BJ (cell line): ENCODE measurements at regions not wholly inside any gene's neighbourhood (a gene's known extent, or its start where the extent isn't known, plus 50 kb on each side); places are given as distances from the start of the nearest gene placed in this dataset.
"Not testable (repeated sequence)": the region's sequence is repeated elsewhere in the genome, so short reads cannot be mapped to it uniquely, and the experiment has no call there.

Experiments
- CTCF ChIA-PET: fragments of 350-600 bp; formaldehyde crosslinking; extraction: SDS; loops from one replicate; lab custom pipeline; 2021; ENCODE audit warnings: antibody characterized with exemption, inconsistent platforms; lab: Yijun Ruan, JAX
- POLR2A ChIA-PET: fragments of 300-600 bp; sonication (Branson Sonifier 250); formaldehyde crosslinking; extraction: SDS; loops from one replicate; lab custom pipeline; 2021; ENCODE audit warnings: antibody characterized with exemption; lab: Charles Lee
- DNase-seq: peaks from one replicate; pipeline ENCODE4 v3.0.0-alpha.2; 2011; ENCODE audit warnings: low read depth
- H3K27me3 ChIP-seq: 2 replicates; pipeline ENCODE4 v1.6.0; 2011; ENCODE audit warnings: low read length; ENCODE audit not compliant: control insufficient read depth, insufficient read depth
- H3K36me3 ChIP-seq: 2 replicates; pipeline ENCODE4 v1.5.1; 2011; ENCODE audit warnings: low read length; ENCODE audit not compliant: control insufficient read depth, insufficient read depth
- H3K4me3 ChIP-seq: 2 replicates; pipeline ENCODE4 v1.5.1; 2011; ENCODE audit warnings: low read depth, mild to moderate bottlenecking, control low read depth, low read length
- TF ChIP-seq, protein P1 (sequence below): IDR thresholded peaks from 2 replicates; pipeline ENCODE4 v1.5.1; 2011; ENCODE audit warnings: low read depth, mild to moderate bottlenecking, control low read depth, inconsistent platforms, low read length, moderate library complexity; ENCODE audit not compliant: insufficient read depth

DNA sequence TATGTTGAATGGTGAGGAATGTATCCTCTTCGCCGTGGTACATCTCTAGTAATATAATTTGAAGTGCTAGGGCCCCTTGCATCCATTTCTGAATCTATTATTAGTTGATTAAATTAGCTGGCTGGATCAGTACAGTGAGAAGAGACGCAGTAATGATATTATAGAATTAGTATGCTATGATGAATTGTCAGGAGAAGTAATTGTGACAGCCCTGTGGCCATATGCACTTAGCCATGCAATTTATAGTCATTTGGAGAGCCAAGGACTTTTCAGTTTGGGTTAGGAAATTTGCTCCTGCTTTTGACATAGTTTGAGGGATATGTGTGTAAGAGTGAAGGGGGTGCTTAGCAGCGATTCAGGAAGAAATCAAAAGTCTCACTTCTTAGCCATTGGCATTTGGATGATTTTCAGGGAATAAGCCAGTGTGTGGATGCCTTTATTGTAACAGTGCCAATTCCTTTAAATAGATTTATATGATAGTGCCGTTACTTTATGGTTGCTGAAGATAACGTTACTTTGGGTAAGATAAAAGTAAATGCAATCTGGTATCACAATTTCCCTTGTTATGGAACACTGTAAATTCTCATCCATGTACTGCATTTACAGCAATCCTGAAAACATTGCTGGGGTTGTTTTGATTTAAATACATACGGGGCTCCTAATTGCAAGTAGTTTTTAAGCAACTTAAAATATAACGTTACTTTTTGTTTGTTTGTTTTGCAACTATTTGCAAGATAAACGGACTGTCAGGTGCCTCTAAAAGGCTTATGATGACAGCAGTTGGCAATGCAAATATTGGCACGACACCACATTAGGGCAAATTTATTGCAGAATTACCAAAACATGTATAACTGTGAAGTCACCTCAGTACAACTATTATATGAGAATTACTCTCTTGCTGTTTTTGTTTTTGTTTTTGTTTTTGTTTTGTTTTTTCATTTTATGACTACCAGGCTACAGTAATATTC is 875.4 kb upstream of the WWC1 start:
- H3K36me3 ChIP-seq, result no peaks in the 10 kb centered on the region
- CTCF ChIA-PET, result no interaction called here
- POLR2A ChIA-PET, result no interaction called here
- DNase-seq, result no peak
- no peak overlapping the region for H3K4me3 ChIP-seq
- no peaks in the 10 kb centered on the region for H3K27me3 ChIP-seq
- TF ChIP-seq, protein P1, sequence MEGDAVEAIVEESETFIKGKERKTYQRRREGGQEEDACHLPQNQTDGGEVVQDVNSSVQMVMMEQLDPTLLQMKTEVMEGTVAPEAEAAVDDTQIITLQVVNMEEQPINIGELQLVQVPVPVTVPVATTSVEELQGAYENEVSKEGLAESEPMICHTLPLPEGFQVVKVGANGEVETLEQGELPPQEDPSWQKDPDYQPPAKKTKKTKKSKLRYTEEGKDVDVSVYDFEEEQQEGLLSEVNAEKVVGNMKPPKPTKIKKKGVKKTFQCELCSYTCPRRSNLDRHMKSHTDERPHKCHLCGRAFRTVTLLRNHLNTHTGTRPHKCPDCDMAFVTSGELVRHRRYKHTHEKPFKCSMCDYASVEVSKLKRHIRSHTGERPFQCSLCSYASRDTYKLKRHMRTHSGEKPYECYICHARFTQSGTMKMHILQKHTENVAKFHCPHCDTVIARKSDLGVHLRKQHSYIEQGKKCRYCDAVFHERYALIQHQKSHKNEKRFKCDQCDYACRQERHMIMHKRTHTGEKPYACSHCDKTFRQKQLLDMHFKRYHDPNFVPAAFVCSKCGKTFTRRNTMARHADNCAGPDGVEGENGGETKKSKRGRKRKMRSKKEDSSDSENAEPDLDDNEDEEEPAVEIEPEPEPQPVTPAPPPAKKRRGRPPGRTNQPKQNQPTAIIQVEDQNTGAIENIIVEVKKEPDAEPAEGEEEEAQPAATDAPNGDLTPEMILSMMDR, result no peak

DNA sequence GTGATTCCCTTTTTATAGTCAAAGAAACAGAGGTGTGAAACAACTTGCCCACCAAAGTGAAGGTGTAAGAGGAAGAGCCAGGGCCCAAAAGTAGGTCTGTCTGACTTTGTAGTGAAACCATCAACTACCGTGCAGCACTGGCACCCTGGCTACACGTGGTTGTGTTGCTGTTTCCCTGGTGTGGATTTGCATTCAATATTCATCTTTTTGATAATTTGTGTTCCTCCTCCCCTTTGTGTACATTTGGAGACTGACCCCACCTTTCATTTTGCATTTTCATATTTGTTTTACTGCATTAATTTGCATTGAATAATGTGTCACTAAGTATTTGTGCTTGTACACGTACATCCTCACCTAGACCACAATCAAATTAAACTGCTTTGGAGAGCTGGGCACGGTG is 873.8 kb upstream of the WWC1 start:
- CTCF ChIA-PET, result no interaction called here
- no peak for DNase-seq
- no peak overlapping the region for H3K4me3 ChIP-seq
- H3K36me3 ChIP-seq, result no peaks in the 10 kb centered on the region
- H3K27me3 ChIP-seq, result no peaks in the 10 kb centered on the region
- TF ChIP-seq, protein P1, result no peak
- POLR2A ChIA-PET, result no interaction called here

DNA sequence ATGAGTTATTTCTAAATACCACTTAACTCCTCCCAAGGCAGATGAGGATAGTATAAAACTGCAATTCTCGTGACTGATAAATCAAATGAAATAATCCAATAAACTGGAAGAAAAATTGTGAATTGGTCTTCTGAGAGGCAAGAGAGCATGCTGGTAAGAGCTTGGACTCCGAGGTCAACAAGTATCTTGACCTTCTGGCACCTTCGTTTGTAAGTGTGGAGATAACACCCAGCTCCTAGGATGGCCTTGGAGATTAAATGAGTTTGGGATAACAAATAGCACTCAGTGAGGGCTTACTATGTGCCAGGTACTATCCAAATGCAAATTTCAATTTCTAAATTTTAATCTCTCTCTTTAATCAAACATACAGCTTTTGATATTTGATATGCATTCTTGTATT is 866.3 kb upstream of the WWC1 start:
- Histone ChIP-seq H3K27me3 (no peaks in the 10 kb centered on the region), H3K36me3 (no peaks in the 10 kb centered on the region), H3K4me3 (no peak overlapping the region)
- POLR2A ChIA-PET, result no interaction called here
- CTCF ChIA-PET, result no interaction called here
- DNase-seq, result no peak
- TF ChIP-seq, protein P1, result no peak

DNA sequence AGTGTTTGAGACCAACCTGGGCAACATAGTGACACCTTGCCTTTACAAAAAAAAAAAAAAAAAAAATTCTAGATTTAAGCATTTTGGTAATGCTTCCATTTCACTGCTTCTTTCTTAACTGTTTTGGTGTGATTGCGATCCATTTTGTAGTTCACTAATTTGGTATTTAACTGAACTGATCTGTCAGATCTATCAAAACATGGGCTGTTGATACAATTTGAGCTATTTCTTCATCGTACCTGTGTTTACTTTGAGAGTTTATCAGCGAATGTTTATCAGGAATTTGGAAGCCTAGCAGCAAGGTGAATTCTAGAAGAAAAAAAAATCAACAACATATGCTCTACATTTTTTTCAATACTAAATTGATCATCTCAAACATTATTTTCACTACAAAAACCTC is 864.9 kb upstream of the WWC1 start:
- no peaks in the 10 kb centered on the region for H3K27me3 ChIP-seq
- H3K36me3 ChIP-seq, result no peaks in the 10 kb centered on the region
- no peak overlapping the region for H3K4me3 ChIP-seq
- DNase-seq, result no peak
- POLR2A ChIA-PET, result no interaction called here
- CTCF ChIA-PET, result no interaction called here
- TF ChIP-seq, protein P1, result no peak

DNA sequence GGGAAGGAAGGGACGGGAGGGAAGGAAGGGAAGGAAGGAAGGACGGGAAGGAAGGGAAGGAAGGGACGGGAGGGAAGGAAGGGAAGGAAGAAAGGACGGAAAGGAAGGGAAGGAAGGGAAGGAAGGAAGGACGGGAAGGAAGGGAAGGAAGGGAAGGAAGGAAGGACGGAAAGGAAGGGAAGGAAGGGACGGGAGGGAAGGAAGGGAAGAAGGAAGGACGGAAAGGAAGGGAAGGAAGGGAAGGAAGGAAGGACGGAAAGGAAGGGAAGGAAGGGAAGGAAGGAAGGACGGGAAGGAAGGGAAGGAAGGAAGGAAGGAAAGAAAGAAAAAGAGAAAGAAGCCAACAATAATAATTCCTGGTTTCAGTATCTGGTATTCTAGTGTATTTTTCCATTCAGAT is 863.8 kb upstream of the WWC1 start:
- POLR2A ChIA-PET, H3K27me3 ChIP-seq, CTCF ChIA-PET, DNase-seq, H3K4me3 ChIP-seq, H3K36me3 ChIP-seq: not testable (repeated sequence)
